RWPE1 (cell line): ENCODE measurements at regions not wholly inside any gene's neighbourhood (a gene's known extent, or its start where the extent isn't known, plus 50 kb on each side); places are given as distances from the start of the nearest gene placed in this dataset.

ENCODE experiments used
- CTCF ChIA-PET: fragments of 350-600 bp; sonication (Branson Sonifier 250); formaldehyde crosslinking; extraction: SDS; loops from one replicate; lab custom pipeline; 2021; lab: Yijun Ruan, JAX
- POLR2A ChIA-PET: fragments of 400-600 bp; formaldehyde crosslinking; extraction: SDS; loops from one replicate; lab custom pipeline; 2020; ENCODE audit warnings: antibody characterized with exemption; ENCODE audit not compliant: low non-redundant PET; lab: Yijun Ruan, JAX
- DNase-seq: peaks from one replicate; pipeline ENCODE4 v3.0.0; 2012; ENCODE audit warnings: low spot score
- H3K27ac ChIP-seq: fragments of 450-650 bp; 2 replicates; pipeline ENCODE4 v1.5.1; 2017
- CTCF ChIP-seq: fragments of 450-650 bp; conservative IDR thresholded peaks from 2 replicates; pipeline ENCODE4 v1.5.1; 2017; ENCODE audit warnings: low read depth, mild to moderate bottlenecking

GRCh38 chr6:25028328-25028727 is 92.6 kb upstream of the RIPOR2 start:
- CTCF ChIA-PET = interaction anchor here (0.6 to 0.7 kb wide), 2 partner anchors 43 to 862 kb away, joined by 3 read pairs; no protein-coding TSS in a partner anchor
- DNase-seq = no peak
- POLR2A ChIA-PET = no interaction called here
- H3K27ac ChIP-seq = no peak overlapping the region
- no peak for TF ChIP-seq CTCF

GRCh38 chr6:25032934-25033333 is 97.2 kb upstream of the RIPOR2 start:
- H3K27ac ChIP-seq = no peak overlapping the region
- CTCF ChIA-PET = interaction anchor here (0.6 kb wide), 1 partner anchor 669 kb away, joined by 3 read pairs; no protein-coding TSS in a partner anchor
- no peak for TF ChIP-seq CTCF

GRCh38 chr6:25034431-25034921 is 98.7 kb upstream of the RIPOR2 start:
- H3K27ac ChIP-seq = no peak overlapping the region
- no peak for DNase-seq
- no peak for TF ChIP-seq CTCF
- ChIA-PET CTCF (interaction anchor here (0.6 to 1.1 kb wide), 2 partner anchors 10 to 16 kb away, joined by 3 read pairs; no protein-coding TSS in a partner anchor), POLR2A (no interaction called here)

More at GRCh38 chr6:25032934-25033333, 97.2 kb upstream of the RIPOR2 start:
- POLR2A ChIA-PET = interaction anchor here (0.6 kb wide), 1 partner anchor 682 kb away, joined by 3 read pairs; no protein-coding TSS in a partner anchor
- DNase-seq = no peak

GRCh38 chr6:25035174-25035511 is 99.4 kb upstream of the RIPOR2 start:
- ChIA-PET CTCF (interaction anchor here (0.6 to 1.1 kb wide), 2 partner anchors 10 to 17 kb away, joined by 3 read pairs; no protein-coding TSS in a partner anchor), POLR2A (no interaction called here)
- no peak for DNase-seq
- H3K27ac ChIP-seq = no peak overlapping the region
- TF ChIP-seq CTCF = no peak

- no peak for DNase-seq
- ChIA-PET POLR2A (no interaction called here), CTCF (no interaction called here)
Measured at GRCh38 chr6:25035512-25036435, 100.0 kb upstream of the RIPOR2 start.

More at GRCh38 chr6:25035512-25036435, 100.0 kb upstream of the RIPOR2 start:
- TF ChIP-seq CTCF = no peak
- no peak overlapping the region for H3K27ac ChIP-seq
